Stomach (tissue), 4 donors: ENCODE measurements at regions not wholly inside any gene's neighbourhood (a gene's known extent, or its start where the extent isn't known, plus 50 kb on each side); places are given as distances from the start of the nearest gene placed in this dataset.

ENCODE experiments used
- EP300 ChIP-seq: sonication (generic); formaldehyde crosslinking; IDR thresholded peaks from one replicate; pipeline ENCODE4 v1.6.1; 2017; ENCODE audit warnings: antibody characterized with exemption
- POLR2A ChIP-seq, 4 donors: fragments of 450-650 bp; IDR thresholded peaks; one replicate each; pipeline ENCODE4 v1.6.1; 2016; ENCODE audit warnings: antibody characterized with exemption in 4 of 4, control low read depth in 2 of 4, mild to moderate bottlenecking in 1 of 4, moderate library complexity in 1 of 4
- POLR2AphosphoS5 ChIP-seq, 3 donors: sonication (generic); formaldehyde crosslinking; IDR thresholded peaks; one replicate each; pipeline ENCODE4 v1.6.1; 2016; ENCODE audit warnings: antibody characterized with exemption in 3 of 3
- TF ChIP-seq, protein P1 (sequence below), 7 experiments: fragments of 450-650 bp in 4 of 7; fragments of 200-600 bp in 3 of 7; sonication (generic) in 3 of 7; IDR thresholded peaks; one replicate each; pipeline ENCODE4 v1.5.1; 2016 to 2019; ENCODE audit warnings: antibody characterized with exemption in 7 of 7, control low read depth in 2 of 7, mild to moderate bottlenecking in 1 of 7

DNA sequence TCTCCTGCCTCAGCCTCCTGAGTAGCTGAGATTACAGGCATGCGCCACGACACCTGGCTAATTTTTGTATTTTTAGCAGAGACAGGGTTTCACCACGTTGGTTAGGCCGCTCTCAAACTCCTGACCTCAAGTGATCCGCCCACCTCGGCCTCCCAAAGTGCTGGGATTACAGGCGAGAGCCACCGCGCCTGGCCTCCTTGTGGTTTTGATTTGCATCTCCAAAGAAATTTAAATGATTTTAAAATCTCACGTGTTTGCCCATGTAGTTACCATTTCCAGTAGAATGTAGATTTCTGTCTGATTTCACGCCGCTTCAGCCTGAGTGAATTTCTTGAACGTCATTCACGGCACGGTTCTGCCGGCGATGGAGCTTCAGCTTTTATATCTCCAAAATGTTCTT is 55.8 kb downstream of the IGF2 start:
- TF ChIP-seq EP300 (no peak), POLR2AphosphoS5 (IDR thresholded peaks at IDR 0.05) (no peak), POLR2A (IDR thresholded peaks at IDR 0.05) (no peak)
- TF ChIP-seq, protein P1, sequence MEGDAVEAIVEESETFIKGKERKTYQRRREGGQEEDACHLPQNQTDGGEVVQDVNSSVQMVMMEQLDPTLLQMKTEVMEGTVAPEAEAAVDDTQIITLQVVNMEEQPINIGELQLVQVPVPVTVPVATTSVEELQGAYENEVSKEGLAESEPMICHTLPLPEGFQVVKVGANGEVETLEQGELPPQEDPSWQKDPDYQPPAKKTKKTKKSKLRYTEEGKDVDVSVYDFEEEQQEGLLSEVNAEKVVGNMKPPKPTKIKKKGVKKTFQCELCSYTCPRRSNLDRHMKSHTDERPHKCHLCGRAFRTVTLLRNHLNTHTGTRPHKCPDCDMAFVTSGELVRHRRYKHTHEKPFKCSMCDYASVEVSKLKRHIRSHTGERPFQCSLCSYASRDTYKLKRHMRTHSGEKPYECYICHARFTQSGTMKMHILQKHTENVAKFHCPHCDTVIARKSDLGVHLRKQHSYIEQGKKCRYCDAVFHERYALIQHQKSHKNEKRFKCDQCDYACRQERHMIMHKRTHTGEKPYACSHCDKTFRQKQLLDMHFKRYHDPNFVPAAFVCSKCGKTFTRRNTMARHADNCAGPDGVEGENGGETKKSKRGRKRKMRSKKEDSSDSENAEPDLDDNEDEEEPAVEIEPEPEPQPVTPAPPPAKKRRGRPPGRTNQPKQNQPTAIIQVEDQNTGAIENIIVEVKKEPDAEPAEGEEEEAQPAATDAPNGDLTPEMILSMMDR (IDR thresholded peaks at IDR 0.05): no peak
